ENCODE measurements at regions not wholly inside any gene's neighbourhood (a gene's known extent, or its start where the extent isn't known, plus 50 kb on each side); places are given as distances from the start of the nearest gene placed in this dataset.
A peak's percentile ranks its signal among the peaks of the same experiment; 100 is the strongest.
"Not testable (repeated sequence)": the region's sequence is repeated elsewhere in the genome, so short reads cannot be mapped to it uniquely, and the experiment has no call there.

DNA sequence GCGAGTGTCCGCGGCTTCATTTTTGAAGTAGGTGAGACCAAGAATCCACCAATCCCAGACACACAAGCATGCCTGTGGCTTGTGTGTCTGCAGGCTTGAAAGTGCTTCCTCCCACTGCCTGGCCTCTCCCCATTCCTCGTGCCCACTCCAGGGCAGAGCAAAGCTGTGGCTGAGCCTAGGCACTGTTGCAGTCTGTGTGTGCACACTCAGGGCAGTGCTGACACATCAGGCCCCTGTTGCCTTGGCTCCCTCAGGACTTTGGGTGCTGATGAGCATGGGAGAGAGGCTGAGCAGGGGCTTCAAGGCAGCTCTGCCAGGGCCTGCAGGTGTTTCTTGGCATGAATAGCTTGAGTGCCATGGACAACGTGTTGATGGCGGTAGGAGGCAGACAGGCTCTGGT, 776.7 kb downstream of the CDH11 start:
- H3K23ac ChIP-seq (ENCODE audit: low read depth, low read length, poor library complexity): no peak overlapping the region
- no CpG with 5 or more reads among the region's 6 CpGs for WGBS, 2 donors (ENCODE audit: extremely low coverage in 2 of 2, insufficient read length in 2 of 2, insufficient replicate concordance in 1 of 2)
- H3K9me3 ChIP-seq (replicated peaks in 1 of 2; ENCODE audit: control insufficient read depth in 2 of 2, insufficient read depth in 1 of 2, low read depth in 1 of 2, low read length in 2 of 2): peaks cover 0 to 1% of the 10 kb centered on the region in 2 donors
- no peak overlapping the region for H2AFZ ChIP-seq (ENCODE audit: low read length)
- no peak for DNase-seq (ENCODE audit: low spot score)
- H3K18ac ChIP-seq (ENCODE audit: low read length): peak overlapping the region; percentile 42
- H2BK15ac ChIP-seq (ENCODE audit: low read length): no peak overlapping the region
- no peaks in the 10 kb centered on the region for H3K4me1 ChIP-seq (ENCODE audit: control insufficient read depth in 2 of 2, insufficient read depth in 1 of 2, low read depth in 1 of 2, low read length in 2 of 2)
- peak overlapping the region; percentile 76 for H3K14ac ChIP-seq (ENCODE audit: low read length)
- H3K27me3 ChIP-seq (ENCODE audit: control insufficient read depth in 3 of 3, insufficient read depth in 3 of 3, low read depth in 1 of 3, low read length in 3 of 3): no peaks in the 10 kb centered on the region
- no peak overlapping the region for H3K4ac ChIP-seq (ENCODE audit: low read length)
- no peak overlapping the region for H2BK5ac ChIP-seq (ENCODE audit: low read length)
- no peak overlapping the region for H2BK120ac ChIP-seq (ENCODE audit: low read depth, low read length)
- no peaks in the 10 kb centered on the region for H3K79me1 ChIP-seq (ENCODE audit: low read depth, low read length)
- H3K4me2 ChIP-seq (ENCODE audit: insufficient read depth, low read length, poor library complexity, severe bottlenecking): no peak overlapping the region
- H3K4me3 ChIP-seq (ENCODE audit: low read length in 2 of 2): no peak overlapping the region
- no peak overlapping the region for H4K8ac ChIP-seq (ENCODE audit: low read depth, low read length)
- H4K91ac ChIP-seq (ENCODE audit: low read depth, low read length, poor library complexity): no peak overlapping the region
- H3K36me3 ChIP-seq (replicated peaks in 1 of 2; ENCODE audit: control insufficient read depth in 2 of 2, insufficient read depth in 2 of 2, low read length in 2 of 2): no peaks in the 10 kb centered on the region
- peak overlapping the region; percentile 5 for H2BK12ac ChIP-seq (ENCODE audit: low read length)
- H3K9ac ChIP-seq (ENCODE audit: low read depth, low read length, poor library complexity): no peak overlapping the region
- H2AK5ac ChIP-seq (ENCODE audit: low read depth, low read length): no peak overlapping the region
- H3K27ac ChIP-seq (replicated peaks; ENCODE audit: low read length): no peak overlapping the region

DNA sequence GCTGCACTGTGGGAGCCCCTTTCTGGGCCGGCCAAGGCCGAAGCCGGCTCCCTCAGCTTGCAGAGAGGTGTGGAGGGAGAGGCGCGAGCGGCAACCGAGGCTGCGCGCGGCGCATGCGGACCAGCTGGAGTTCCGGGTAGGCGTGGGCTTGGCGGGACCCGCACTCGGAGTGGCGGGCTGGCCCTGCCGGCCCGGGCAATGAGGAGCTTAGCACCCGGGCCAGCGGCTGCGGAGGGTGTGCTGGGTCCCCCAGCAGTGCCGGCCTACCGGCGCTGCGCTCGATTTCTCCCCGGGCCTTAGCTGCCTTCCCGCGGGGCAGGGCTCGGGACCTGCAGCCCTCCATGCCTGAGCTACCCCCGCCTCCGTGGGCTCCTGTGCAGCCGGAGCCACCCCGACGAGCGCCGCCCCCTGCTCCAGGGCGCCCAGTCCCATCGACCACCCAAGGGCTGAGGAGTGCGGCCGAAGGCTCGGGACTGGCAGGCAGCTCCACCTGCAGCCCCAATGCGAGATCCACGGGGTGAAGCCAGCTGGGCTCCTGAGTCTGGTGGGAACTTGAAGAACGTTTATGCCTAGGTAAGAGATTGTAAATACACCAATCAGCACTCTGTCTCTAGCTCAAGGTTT, 777.9 kb downstream of the CDH11 start:
- not testable (repeated sequence) for H2AK5ac ChIP-seq (ENCODE audit: low read depth, low read length); H3K9ac ChIP-seq (ENCODE audit: low read depth, low read length, poor library complexity); H3K4me3 ChIP-seq (ENCODE audit: low read length in 2 of 2); H2BK12ac ChIP-seq (ENCODE audit: low read length); H3K4me2 ChIP-seq (ENCODE audit: insufficient read depth, low read length, poor library complexity, severe bottlenecking); H2BK120ac ChIP-seq (ENCODE audit: low read depth, low read length); H3K79me1 ChIP-seq (ENCODE audit: low read depth, low read length); H3K4ac ChIP-seq (ENCODE audit: low read length); H2AFZ ChIP-seq (ENCODE audit: low read length); H2BK15ac ChIP-seq (ENCODE audit: low read length); H2BK5ac ChIP-seq (ENCODE audit: low read length); H3K27ac ChIP-seq (replicated peaks; ENCODE audit: low read length); H3K18ac ChIP-seq (ENCODE audit: low read length); H3K23ac ChIP-seq (ENCODE audit: low read depth, low read length, poor library complexity); H4K8ac ChIP-seq (ENCODE audit: low read depth, low read length); H3K14ac ChIP-seq (ENCODE audit: low read length); H4K91ac ChIP-seq (ENCODE audit: low read depth, low read length, poor library complexity); H3K27me3 ChIP-seq (ENCODE audit: control insufficient read depth in 3 of 3, insufficient read depth in 3 of 3, low read depth in 1 of 3, low read length in 3 of 3); H3K36me3 ChIP-seq (replicated peaks in 1 of 2; ENCODE audit: control insufficient read depth in 2 of 2, insufficient read depth in 2 of 2, low read length in 2 of 2); H3K9me3 ChIP-seq (replicated peaks in 1 of 2; ENCODE audit: control insufficient read depth in 2 of 2, insufficient read depth in 1 of 2, low read depth in 1 of 2, low read length in 2 of 2); H3K4me1 ChIP-seq (ENCODE audit: control insufficient read depth in 2 of 2, insufficient read depth in 1 of 2, low read depth in 1 of 2, low read length in 2 of 2); DNase-seq (ENCODE audit: low spot score)
- no CpG with 5 or more reads among the region's 47 CpGs for WGBS, 2 donors (ENCODE audit: extremely low coverage in 2 of 2, insufficient read length in 2 of 2, insufficient replicate concordance in 1 of 2)

DNA sequence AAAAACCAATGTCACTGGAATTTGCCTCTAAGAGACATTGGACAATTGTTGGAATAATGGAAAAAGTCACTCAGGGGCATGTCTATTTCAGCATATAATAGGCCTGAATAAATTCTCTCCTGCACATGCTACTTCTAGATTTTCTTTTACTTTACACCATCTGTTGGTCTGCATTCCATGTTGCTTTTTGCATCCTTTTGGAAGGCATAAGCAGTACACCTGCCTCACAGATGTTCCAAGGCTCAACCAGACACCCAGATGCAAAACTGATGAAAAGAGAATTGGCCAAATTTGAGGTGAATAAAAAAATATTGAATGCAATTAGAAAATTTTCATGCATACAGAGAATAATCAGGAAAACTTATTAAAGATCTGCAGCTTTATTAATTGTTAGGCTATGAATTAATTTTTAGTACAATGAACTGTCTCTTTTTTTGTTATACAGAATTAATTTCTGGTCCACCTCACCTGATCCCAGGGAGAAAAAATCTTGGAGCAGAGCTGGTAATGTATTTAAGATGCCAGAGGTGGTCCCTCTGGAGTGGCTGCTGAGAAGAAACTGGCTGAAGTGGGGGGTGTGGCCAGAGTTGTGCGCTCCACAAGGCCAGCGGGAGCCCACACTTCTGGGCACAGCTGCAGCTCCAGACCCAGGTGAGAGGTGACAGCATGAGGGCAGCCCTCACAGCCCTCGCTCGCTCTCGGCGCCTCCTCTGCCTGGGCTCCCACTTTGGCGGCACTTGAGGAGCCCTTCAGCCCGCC, 778.6 kb downstream of the CDH11 start:
- Histone ChIP-seq H3K27me3 (ENCODE audit: control insufficient read depth in 3 of 3, insufficient read depth in 3 of 3, low read depth in 1 of 3, low read length in 3 of 3) (no peaks in the 10 kb centered on the region), H2BK120ac (ENCODE audit: low read depth, low read length) (no peak overlapping the region), H3K36me3 (replicated peaks in 1 of 2; ENCODE audit: control insufficient read depth in 2 of 2, insufficient read depth in 2 of 2, low read length in 2 of 2) (no peaks in the 10 kb centered on the region), H2BK15ac (ENCODE audit: low read length) (no peak overlapping the region), H3K18ac (ENCODE audit: low read length) (no peak overlapping the region), H3K9me3 (replicated peaks in 1 of 2; ENCODE audit: control insufficient read depth in 2 of 2, insufficient read depth in 1 of 2, low read depth in 1 of 2, low read length in 2 of 2) (peaks cover 0 to 1% of the 10 kb centered on the region in 2 donors), H3K4me1 (ENCODE audit: control insufficient read depth in 2 of 2, insufficient read depth in 1 of 2, low read depth in 1 of 2, low read length in 2 of 2) (no peaks in the 10 kb centered on the region), H2BK5ac (ENCODE audit: low read length) (no peak overlapping the region), H2AFZ (ENCODE audit: low read length) (no peak overlapping the region), H4K8ac (ENCODE audit: low read depth, low read length) (no peak overlapping the region), H2AK5ac (ENCODE audit: low read depth, low read length) (no peak overlapping the region), H3K23ac (ENCODE audit: low read depth, low read length, poor library complexity) (no peak overlapping the region), H3K4me2 (ENCODE audit: insufficient read depth, low read length, poor library complexity, severe bottlenecking) (no peak overlapping the region), H2BK12ac (ENCODE audit: low read length) (no peak overlapping the region), H3K4me3 (ENCODE audit: low read length in 2 of 2) (no peak overlapping the region), H3K79me1 (ENCODE audit: low read depth, low read length) (no peaks in the 10 kb centered on the region), H3K9ac (ENCODE audit: low read depth, low read length, poor library complexity) (no peak overlapping the region), H3K27ac (replicated peaks; ENCODE audit: low read length) (no peak overlapping the region), H3K14ac (ENCODE audit: low read length) (no peak overlapping the region), H3K4ac (ENCODE audit: low read length) (no peak overlapping the region), H4K91ac (ENCODE audit: low read depth, low read length, poor library complexity) (no peak overlapping the region)
- WGBS, 2 donors (ENCODE audit: extremely low coverage in 2 of 2, insufficient read length in 2 of 2, insufficient replicate concordance in 1 of 2): no CpG with 5 or more reads among the region's 8 CpGs
- no peak for DNase-seq (ENCODE audit: low spot score)

DNA sequence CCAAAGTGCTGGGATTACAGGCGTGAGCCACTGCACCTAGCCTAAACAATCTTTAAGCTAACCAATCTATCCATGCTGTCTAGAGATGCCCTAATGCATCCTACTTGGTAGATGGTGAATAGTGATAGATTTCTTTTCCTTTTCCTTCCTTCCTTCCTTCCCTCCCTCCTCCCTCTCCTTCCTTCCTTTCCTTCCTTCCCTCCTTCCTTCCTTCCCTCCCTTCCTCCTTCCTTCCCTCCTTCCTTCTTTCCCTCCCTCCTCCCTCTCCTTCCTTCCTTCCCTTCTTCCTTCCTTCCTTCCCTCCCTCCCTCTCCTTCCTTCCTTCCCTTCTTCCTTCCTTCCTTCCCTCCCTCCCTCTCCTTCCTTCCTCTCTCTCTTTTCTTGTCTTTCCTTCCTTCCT, 780.5 kb downstream of the CDH11 start:
- not testable (repeated sequence) for H2BK120ac ChIP-seq (ENCODE audit: low read depth, low read length); H3K18ac ChIP-seq (ENCODE audit: low read length); H3K4me2 ChIP-seq (ENCODE audit: insufficient read depth, low read length, poor library complexity, severe bottlenecking); H3K14ac ChIP-seq (ENCODE audit: low read length); H2BK12ac ChIP-seq (ENCODE audit: low read length); H3K4ac ChIP-seq (ENCODE audit: low read length); H3K4me1 ChIP-seq (ENCODE audit: control insufficient read depth in 2 of 2, insufficient read depth in 1 of 2, low read depth in 1 of 2, low read length in 2 of 2); H2AK5ac ChIP-seq (ENCODE audit: low read depth, low read length); H3K27me3 ChIP-seq (ENCODE audit: control insufficient read depth in 3 of 3, insufficient read depth in 3 of 3, low read depth in 1 of 3, low read length in 3 of 3); DNase-seq (ENCODE audit: low spot score); H3K9ac ChIP-seq (ENCODE audit: low read depth, low read length, poor library complexity); H3K79me1 ChIP-seq (ENCODE audit: low read depth, low read length); H2BK5ac ChIP-seq (ENCODE audit: low read length); H2AFZ ChIP-seq (ENCODE audit: low read length); H2BK15ac ChIP-seq (ENCODE audit: low read length); H3K4me3 ChIP-seq (ENCODE audit: low read length in 2 of 2); H3K36me3 ChIP-seq (replicated peaks in 1 of 2; ENCODE audit: control insufficient read depth in 2 of 2, insufficient read depth in 2 of 2, low read length in 2 of 2); H3K27ac ChIP-seq (replicated peaks; ENCODE audit: low read length); H4K8ac ChIP-seq (ENCODE audit: low read depth, low read length); H3K23ac ChIP-seq (ENCODE audit: low read depth, low read length, poor library complexity); H3K9me3 ChIP-seq (replicated peaks in 1 of 2; ENCODE audit: control insufficient read depth in 2 of 2, insufficient read depth in 1 of 2, low read depth in 1 of 2, low read length in 2 of 2); H4K91ac ChIP-seq (ENCODE audit: low read depth, low read length, poor library complexity)
- WGBS, 2 donors (ENCODE audit: extremely low coverage in 2 of 2, insufficient read length in 2 of 2, insufficient replicate concordance in 1 of 2): no CpG with 5 or more reads among the region's 1 CpG
